HG02970 (cell line): ENCODE measurements at regions not wholly inside any gene's neighbourhood (a gene's known extent, or its start where the extent isn't known, plus 50 kb on each side); places are given as distances from the start of the nearest gene placed in this dataset.

Experiments
- ATAC-seq: cut with Tn5 transposase; IDR thresholded peaks from one replicate; pipeline ENCODE4 v1.9.1; 2021; ENCODE audit warnings: mild to moderate bottlenecking, moderate library complexity, moderate number of reproducible peaks; ENCODE audit not compliant: unreplicated experiment, low FRiP score

GRCh38 chr2:120785228-120785966 is 49.7 kb downstream of the GLI2 start:
- ATAC-seq: no peak

GRCh38 chr2:120786038-120786960 is 50.6 kb downstream of the GLI2 start:
- no peak for ATAC-seq

GRCh38 chr2:120787111-120787821 is 51.6 kb downstream of the GLI2 start:
- ATAC-seq: no peak

DNA sequence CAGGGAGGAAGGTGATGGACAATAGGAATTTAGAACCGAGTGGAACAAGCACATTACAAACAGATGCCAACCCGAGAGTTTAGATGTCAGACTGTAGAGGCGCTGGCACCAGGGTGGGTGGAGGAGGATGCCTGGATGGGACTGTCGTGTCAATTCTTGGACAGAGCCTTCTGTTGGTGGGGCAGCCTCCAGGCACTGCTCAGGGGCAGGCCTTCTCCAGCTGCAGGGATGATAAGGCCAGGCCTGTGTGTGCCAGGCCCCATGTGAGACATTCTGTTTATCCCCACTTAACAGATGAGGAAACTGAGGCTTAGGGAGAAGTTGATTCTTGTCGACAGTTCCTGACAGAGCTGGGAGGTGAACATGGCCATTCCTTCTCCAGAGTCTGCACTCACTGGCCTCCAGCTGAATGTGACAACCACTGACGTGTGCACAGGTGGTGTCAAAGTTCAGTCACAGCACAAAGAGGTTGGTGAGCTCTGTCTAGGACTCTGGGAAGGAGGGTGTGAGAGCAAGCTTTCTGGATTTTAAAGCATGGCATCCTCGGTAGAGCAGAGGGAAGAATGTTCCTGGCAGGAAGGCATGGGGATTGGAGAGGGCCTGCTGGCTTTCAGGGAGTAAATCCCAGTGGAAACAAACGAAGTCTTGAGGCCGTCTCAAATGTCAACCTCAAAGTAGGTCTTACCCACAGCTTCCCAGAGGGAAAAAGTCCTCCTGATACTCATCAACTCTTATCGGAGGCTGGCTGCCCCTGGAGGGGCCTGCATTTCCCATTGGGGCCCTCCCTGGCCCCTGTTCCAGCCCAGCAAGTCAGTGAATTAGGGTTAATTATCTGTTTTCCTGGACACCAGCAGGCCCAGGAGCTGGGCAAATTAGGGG is 52.4 kb downstream of the GLI2 start:
- no peak for ATAC-seq

GRCh38 chr2:120791243-120791961 is 55.7 kb downstream of the GLI2 start:
- ATAC-seq: no peak

- no peak for ATAC-seq
These were observed 56.3 kb downstream of the GLI2 start for GRCh38 chr2:120791962-120792297.

DNA sequence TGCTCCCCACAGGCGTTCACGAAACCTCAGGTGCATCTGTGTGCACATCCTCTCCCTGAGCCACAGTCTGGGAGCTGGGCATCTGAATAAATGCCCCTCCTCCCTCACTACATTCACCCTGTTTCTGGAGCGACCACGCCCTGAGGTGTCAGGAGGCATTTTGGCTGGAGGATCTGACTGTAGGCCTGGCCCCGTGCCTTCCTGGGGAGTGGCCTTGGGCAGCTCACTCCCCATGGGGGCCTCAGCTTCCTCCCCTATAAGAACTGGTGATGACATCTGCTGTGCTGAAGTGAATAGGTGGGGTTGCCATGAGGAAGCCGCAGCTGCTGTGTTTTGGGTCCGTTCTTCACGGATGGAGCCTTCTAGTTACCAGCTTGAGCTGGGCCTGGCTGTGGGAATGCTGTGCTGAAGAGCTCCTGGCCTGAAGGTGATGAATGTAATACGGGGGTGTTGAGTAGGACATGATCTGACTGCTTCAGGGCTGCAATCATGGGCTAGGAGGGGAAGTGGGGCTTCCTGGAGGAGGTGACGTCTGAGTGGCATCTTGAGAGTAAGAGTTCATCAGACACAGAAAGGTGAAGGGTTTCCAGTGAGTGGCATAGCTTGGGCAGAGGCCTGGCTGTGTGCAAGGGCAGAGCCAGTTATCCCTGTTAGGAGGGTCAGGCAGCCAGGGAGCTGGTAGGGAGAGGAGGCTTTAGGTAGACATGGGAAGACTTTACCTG is 58.2 kb downstream of the GLI2 start:
- no peak for ATAC-seq

- ATAC-seq: no peak
These were observed 59.0 kb downstream of the GLI2 start for GRCh38 chr2:120794716-120795115.

GRCh38 chr2:120796094-120796493 is 60.4 kb downstream of the GLI2 start:
- no peak for ATAC-seq

DNA sequence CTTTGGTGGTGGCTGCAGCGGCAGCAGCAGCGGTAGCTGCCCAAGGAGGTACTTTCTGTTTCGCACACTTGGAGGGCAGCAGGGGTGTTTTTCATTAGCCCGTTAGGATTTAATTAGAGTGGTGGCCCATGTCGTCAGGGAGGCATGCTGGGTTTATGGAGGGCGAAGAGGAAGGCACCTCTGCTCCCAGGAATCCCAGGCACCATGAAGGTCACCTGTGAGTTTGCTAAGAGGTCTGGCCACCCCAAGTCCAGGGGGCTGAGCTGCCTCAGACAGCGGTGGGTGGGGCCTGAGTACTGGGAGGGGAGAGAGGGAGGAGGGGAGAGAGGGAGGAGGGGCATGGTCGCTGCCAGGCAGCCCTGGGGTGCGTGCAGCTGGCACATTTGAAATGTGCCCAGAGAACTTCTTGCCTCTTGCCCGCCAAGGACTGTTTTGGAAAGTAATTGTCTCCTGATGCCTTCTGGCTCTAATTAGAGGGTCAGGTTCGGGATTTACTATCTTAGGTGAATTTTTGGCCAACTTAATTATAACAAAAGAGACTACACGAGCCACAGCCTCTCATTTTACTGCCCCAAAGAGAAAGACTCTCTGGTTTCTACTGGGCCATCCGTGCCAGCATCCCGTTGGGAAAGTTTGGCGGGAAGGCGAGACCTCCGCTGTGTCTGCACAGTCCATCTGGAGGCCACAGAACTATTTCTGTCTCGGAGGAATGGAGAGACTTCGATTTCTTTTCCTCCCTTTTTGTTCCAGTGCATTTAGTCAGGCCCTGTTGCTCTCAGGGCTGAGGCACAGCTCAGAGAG is 62.0 kb downstream of the GLI2 start:
- no peak for ATAC-seq

- no peak for ATAC-seq
These were observed 63.0 kb downstream of the GLI2 start for GRCh38 chr2:120798567-120799247.

DNA sequence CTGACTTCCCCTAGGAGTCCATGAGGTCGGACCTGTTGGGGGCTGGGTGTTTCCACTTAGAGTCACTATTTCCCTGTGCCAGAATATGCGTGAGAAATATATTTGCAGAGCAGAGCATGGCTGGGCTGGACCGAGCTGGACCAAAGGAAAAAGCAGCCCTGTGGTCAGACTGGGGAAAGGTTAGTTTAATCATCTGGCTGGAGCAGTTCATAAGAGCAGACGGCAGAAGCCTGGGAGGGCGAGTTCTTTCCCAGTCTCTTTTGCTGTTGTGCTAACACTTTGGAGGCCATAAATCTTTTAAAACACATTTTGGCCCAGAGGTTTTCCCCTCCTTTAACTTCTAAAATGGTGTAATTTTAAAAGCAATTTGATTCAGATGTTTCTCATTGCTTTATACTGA is 66.5 kb downstream of the GLI2 start:
- ATAC-seq: no peak

- ATAC-seq: no peak
These were observed 67.3 kb downstream of the GLI2 start for GRCh38 chr2:120802867-120803484.

- no peak for ATAC-seq
These were observed 68.2 kb downstream of the GLI2 start for GRCh38 chr2:120803764-120804335.

GRCh38 chr2:120804459-120804858 is 68.8 kb downstream of the GLI2 start:
- ATAC-seq: no peak

DNA sequence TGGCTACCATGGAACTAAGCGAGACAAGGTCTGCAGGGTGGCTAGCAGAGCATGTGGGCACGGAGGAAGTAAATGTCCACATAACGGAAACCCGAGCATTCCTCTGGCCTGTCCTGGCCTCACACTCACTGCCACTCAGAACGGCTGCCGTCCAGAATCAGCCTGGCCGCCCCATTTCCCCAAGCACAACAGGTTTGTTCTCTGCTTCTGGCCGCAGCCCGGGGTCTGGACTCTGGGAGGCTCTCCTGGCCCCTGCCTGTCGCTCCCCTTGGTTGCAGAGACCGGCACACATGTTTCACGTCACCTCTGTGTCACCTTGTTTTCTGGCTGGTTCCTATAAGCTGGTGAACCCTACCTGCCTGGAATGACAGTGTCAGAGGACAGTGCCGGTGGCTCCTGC is 69.3 kb downstream of the GLI2 start:
- ATAC-seq: no peak

- no peak for ATAC-seq
These were observed 69.9 kb downstream of the GLI2 start for GRCh38 chr2:120805602-120806001.
